Activated T-helper 2 cell treated with anti-CD3 and anti-CD28 coated beads, Interferon-gamma antibody, Interleukin-2, Interleukin-4, amounts not matched to agents 10 μg/mL and 5 μg/mL and 100 μg/mL, durations not matched to agents 14 hours and 24 hours and 36 hours (primary cell): ENCODE measurements at regions not wholly inside any gene's neighbourhood (a gene's known extent, or its start where the extent isn't known, plus 50 kb on each side); places are given as distances from the start of the nearest gene placed in this dataset.
A peak's percentile ranks its signal among the peaks of the same experiment; 100 is the strongest.
"Not testable (repeated sequence)": the region's sequence is repeated elsewhere in the genome, so short reads cannot be mapped to it uniquely, and the experiment has no call there.

Source experiments
- DNase-seq: peaks from one replicate; pipeline ENCODE4 v3.0.0; 2021; ENCODE audit warnings: low spot score
- H3K27ac Mint-ChIP-seq: one replicate; pipeline ENCODE4 v1.8.0; 2021; ENCODE audit warnings: mixed read lengths
- H3K27me3 Mint-ChIP-seq: one replicate; pipeline ENCODE4 v1.8.0; 2021; ENCODE audit warnings: low read depth, mixed read lengths
- H3K36me3 Mint-ChIP-seq: one replicate; pipeline ENCODE4 v1.8.0; 2021; ENCODE audit warnings: low read depth, mixed read lengths
- H3K4me1 Mint-ChIP-seq: one replicate; pipeline ENCODE4 v1.8.0; 2021; ENCODE audit warnings: low read depth, mixed read lengths
- H3K4me3 Mint-ChIP-seq: one replicate; pipeline ENCODE4 v1.8.0; 2021; ENCODE audit warnings: low read depth, mild to moderate bottlenecking, moderate library complexity, mixed read lengths
- H3K9me3 Mint-ChIP-seq: one replicate; pipeline ENCODE4 v1.8.0; 2021; ENCODE audit warnings: mixed read lengths
- intact Hi-C: fragments of 100-400 bp; cut with micrococcal nuclease; formaldehyde crosslinking; loops from one replicate; pipeline ENCODE4 v1.15.1; 2023

DNA sequence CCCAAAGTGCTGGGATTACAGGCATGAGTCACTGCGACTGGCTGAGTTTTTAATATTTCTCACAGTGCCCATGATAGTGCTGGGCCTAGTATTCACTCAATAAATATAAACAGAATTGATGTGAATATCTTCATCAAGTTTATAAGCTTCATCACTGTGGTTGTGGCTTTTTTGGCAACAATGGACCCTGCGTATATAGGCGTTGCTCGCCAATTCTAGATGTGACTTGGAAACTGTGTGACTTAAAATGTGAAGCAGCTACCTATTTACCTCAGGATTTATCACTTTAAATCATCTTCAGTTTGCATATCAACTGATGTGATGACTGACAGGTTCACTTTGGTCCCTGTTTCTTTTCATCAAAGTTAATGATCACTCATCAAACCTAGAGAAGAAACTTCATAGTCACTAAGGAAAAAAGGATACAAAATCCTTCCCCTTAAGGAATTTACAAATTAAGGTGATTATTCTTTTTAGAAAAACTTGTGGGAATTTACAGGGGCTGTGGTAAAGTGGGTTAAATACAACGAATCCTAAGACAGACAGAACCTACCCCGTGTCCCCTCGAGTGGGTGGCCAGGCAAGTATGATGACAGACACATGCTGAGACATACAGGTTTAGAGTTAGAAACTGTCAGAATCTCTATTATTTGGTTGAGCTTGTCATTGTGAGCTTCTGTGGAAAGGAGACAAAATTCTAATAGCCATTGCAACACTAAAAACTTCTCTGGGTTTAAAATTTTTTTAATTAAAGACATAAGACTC, 101.3 kb downstream of the AKAP11 start:
- H3K27me3 Mint-ChIP-seq = no peaks in the 10 kb centered on the region
- peak overlapping the region; percentile 27 for H3K4me3 Mint-ChIP-seq
- H3K27ac Mint-ChIP-seq = peak overlapping the region; percentile 93
- H3K36me3 Mint-ChIP-seq = peaks cover 5% of the 10 kb centered on the region
- peaks cover 5% of the 10 kb centered on the region for H3K9me3 Mint-ChIP-seq
- intact Hi-C loops = loop anchor here (1.0 to 10.0 kb wide), 7 partner anchors 19 to 1588 kb away; partner anchors contain the start of gene SLC25A15
- DNase-seq = peak; percentile 51
- peaks cover 86% of the 10 kb centered on the region for H3K4me1 Mint-ChIP-seq

DNA sequence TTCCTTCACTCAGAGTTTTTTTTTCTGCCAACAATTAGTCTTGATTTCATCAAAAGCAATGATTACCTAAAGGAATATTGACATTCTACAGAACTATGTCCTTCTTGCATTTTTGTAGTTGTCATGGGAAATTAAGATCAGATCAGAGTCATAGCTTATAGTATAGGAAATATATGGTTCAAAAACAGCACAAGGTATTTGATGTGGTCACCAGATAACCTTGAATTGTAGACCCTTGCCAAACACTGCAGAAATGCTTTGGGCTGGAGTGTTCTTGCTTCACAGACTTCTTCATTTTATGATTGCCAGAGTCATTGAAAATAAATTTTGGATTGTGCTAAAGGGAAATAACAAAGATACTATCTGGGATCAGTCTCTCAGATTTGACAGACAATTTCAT, 103.7 kb downstream of the AKAP11 start:
- H3K27ac Mint-ChIP-seq = peak overlapping the region; percentile 60
- peaks cover 87% of the 10 kb centered on the region for H3K4me1 Mint-ChIP-seq
- intact Hi-C loops = loop anchor here (10.0 kb wide), 2 partner anchors 911 to 1591 kb away; partner anchors contain the start of gene SLC25A15
- H3K36me3 Mint-ChIP-seq = peaks cover 5% of the 10 kb centered on the region
- DNase-seq = no peak
- no peaks in the 10 kb centered on the region for H3K27me3 Mint-ChIP-seq
- no peak overlapping the region for H3K4me3 Mint-ChIP-seq
- H3K9me3 Mint-ChIP-seq = peaks cover 5% of the 10 kb centered on the region

DNA sequence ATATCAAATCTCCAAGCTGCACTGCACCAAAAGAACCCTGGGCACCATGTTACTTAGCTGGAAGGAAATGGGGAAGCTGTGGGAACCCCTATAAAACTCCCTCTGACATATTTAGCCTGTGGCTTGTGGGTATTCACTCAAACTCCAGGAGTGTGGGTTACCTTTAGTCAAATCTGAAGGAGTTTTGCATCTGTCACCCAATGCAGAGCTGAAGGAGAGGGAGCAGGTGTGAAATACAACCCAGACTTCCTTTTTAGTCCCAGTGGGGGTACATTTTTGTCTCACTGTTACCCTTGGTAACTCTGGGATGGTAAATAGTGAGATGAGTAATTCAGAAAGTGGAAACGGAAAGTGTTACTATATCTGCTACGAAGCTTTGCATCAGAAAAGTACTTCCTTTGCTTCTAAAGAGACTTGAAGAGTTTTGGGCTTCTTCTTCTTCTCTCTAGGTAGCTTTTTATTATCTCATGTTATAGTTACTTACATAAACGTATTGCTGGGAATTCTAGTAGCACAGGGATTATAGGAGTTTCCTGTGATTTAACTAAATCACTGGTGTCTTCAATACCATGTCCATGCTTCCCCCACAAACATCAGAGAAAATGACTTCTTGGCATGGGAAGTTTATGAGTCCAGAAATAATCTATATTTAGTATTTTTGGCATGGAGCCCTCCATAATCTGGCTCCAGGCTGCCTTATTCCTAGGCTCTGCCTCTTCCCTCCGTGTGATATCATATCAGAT, 105.9 kb downstream of the AKAP11 start:
- H3K27ac Mint-ChIP-seq = peak overlapping the region; percentile 93
- peaks cover 90% of the 10 kb centered on the region for H3K4me1 Mint-ChIP-seq
- H3K4me3 Mint-ChIP-seq = no peak overlapping the region
- intact Hi-C loops = loop anchor here (1.0 to 10.0 kb wide), 7 partner anchors 15 to 1593 kb away; partner anchors contain the start of gene SLC25A15
- H3K27me3 Mint-ChIP-seq = no peaks in the 10 kb centered on the region
- DNase-seq = peak; percentile 63
- peaks cover 13% of the 10 kb centered on the region for H3K36me3 Mint-ChIP-seq
- H3K9me3 Mint-ChIP-seq = peaks cover 15% of the 10 kb centered on the region

DNA sequence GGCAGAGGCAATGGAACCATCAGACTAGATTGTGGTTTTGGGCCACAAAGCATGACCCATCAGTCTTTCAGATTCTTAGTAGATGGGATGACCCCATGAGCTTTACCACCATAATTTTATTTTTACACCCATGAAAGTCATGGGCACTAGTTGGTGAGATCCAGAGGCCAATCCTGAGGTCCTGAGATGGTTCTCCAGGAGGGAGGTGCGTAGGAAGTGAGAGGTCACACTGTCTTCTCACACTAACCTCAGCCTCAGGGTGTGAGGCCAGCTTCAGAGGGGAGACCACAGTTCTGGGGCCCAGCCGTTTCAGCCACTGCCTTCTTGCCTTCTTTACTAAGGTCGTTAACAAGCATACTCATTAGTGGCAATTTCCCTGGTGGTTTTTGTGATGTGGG, 106.4 kb downstream of the AKAP11 start:
- Mint-ChIP-seq H3K4me3 (no peak overlapping the region), H3K9me3 (peaks cover 19% of the 10 kb centered on the region), H3K4me1 (peaks cover 88% of the 10 kb centered on the region), H3K27ac (peak overlapping the region; percentile 93), H3K36me3 (peaks cover 18% of the 10 kb centered on the region), H3K27me3 (no peaks in the 10 kb centered on the region)
- DNase-seq = no peak
- intact Hi-C loops = loop anchor here (1.0 to 10.0 kb wide), 3 partner anchors 15 to 1594 kb away; partner anchors contain the start of gene SLC25A15

DNA sequence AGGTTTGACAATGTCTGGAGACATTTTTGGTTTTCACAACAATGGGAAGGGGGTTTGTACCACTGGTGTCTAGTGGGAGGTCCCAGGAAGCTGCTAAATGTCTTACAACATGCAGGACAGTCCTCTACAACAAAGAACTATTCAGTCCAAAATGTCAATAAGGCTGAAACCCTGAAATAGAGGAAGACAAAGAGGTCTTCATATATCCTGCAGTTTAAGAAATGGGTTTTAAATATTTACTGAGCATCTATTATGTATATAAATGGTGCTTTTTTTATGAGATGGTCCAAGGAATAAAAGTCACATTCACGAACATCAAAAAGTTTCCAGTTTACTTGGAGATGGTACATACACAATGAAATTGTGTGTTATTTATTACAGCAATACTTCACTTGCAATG, 107.3 kb downstream of the AKAP11 start:
- no peaks in the 10 kb centered on the region for H3K27me3 Mint-ChIP-seq
- no peak overlapping the region for H3K4me3 Mint-ChIP-seq
- H3K9me3 Mint-ChIP-seq = peaks cover 19% of the 10 kb centered on the region
- intact Hi-C loops = loop anchor here (10.0 kb wide), 2 partner anchors 914 to 1594 kb away; partner anchors contain the start of gene SLC25A15
- peak overlapping the region; percentile 93 for H3K27ac Mint-ChIP-seq
- DNase-seq = no peak
- H3K36me3 Mint-ChIP-seq = peaks cover 23% of the 10 kb centered on the region
- peaks cover 83% of the 10 kb centered on the region for H3K4me1 Mint-ChIP-seq

DNA sequence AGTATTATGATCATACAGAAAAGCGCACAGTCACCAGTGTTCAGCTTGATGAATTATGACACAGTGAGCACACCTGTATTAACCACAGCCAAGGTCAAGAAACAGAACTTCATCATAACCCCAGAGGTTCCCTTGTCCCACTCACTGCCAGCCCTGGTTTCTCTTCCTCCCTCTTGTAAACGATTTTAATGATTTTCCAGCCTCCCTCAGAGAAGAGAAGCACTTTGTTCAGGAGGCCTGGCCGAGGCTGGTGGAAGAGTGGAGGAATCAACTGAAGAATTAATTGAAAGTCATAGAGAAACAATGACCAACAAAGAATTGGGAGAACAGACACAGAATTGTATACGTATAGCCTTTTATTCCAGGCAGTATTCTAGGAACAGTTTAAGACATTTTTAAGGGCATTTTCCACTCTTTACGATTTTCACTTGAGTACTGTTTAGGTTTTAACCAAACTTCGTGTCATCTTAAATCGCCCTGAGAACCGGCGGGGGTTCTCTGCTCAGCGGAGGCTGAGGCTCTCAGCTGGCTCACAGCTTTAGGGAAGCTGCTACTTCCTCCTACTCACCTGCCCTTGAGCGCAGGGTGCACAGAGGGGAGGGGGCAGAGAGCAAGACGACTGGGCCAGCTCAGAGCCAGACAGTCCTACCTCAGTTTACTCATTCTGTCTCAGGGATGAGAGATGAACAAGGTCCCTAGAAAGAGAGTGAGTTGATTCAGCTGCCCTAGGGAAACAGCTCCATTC, 108.6 kb downstream of the AKAP11 start:
- Mint-ChIP-seq H3K4me1 (peaks cover 72% of the 10 kb centered on the region), H3K4me3 (no peak overlapping the region)
- no peak for DNase-seq

DNA sequence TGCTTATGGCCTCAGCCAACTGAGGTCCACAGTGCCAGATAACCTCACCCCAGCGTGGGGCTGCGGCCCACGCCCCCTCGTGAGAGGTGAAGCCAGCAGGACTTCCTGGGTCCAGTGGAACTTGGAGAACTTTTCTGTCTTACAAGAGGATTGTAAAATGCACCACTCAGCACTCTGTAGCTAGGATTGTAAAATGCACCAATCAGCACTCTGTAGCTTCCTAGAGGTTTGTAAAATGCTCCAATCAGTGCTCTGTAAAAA, 109.1 kb downstream of the AKAP11 start:
- intact Hi-C loops = no loop called here
- Mint-ChIP-seq H3K27me3 (no peaks in the 10 kb centered on the region), H3K4me1 (peaks cover 66% of the 10 kb centered on the region), H3K4me3 (no peak overlapping the region), H3K36me3 (peaks cover 24% of the 10 kb centered on the region), H3K27ac (no peak overlapping the region), H3K9me3 (peaks cover 19% of the 10 kb centered on the region)
- DNase-seq = no peak

More for the DNA sequence above, 108.6 kb downstream of the AKAP11 start:
- intact Hi-C loops = no loop called here
- H3K27ac Mint-ChIP-seq = peak overlapping the region; percentile 80
- H3K36me3 Mint-ChIP-seq = peaks cover 24% of the 10 kb centered on the region
- peaks cover 19% of the 10 kb centered on the region for H3K9me3 Mint-ChIP-seq
- no peaks in the 10 kb centered on the region for H3K27me3 Mint-ChIP-seq

DNA sequence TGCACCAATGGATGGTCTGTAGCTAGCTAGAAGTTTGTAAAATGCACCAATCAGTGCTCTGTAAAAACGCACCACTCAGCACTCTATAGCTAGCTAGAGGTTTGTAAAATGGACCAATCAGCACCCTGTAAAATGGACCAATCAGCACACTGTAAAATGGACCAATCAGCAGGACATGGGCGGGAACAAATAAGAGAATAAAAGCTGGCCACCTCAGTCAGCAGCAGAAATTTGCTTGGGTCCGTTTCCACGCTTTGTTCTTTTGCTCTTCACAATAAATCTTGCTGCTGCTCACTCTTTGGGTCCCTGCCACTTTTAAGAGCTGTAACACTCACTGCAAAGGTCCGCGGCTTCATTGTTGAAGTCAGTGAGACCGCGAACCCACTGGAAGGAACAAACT, 109.5 kb downstream of the AKAP11 start:
- Mint-ChIP-seq H3K36me3 (peaks cover 24% of the 10 kb centered on the region), H3K4me1 (peaks cover 64% of the 10 kb centered on the region), H3K9me3 (peaks cover 19% of the 10 kb centered on the region)
- H3K4me3 Mint-ChIP-seq, intact Hi-C loops, H3K27me3 Mint-ChIP-seq, DNase-seq, H3K27ac Mint-ChIP-seq: not testable (repeated sequence)

DNA sequence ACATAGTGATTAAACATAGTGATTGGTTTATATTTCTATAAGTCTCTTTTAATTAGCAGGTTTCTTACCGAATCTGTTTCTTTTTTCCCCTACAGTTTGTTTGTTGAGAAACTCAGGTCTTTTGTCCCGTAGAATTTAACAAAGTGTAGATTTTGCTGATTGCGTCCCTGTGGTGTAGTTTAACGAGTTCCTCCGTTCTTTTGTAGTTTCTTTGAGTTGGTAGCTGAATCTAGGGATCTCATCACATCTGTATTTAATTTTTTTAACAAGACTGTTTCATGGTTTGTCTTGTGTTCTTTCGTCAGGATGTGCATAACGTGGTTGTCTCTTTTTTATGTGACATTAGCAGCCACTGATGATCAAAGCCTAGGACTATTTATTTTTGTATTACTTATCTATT, 111.1 kb downstream of the AKAP11 start:
- no peak overlapping the region for H3K27ac Mint-ChIP-seq
- H3K4me3 Mint-ChIP-seq = no peak overlapping the region
- H3K4me1 Mint-ChIP-seq = peaks cover 65% of the 10 kb centered on the region
- H3K27me3 Mint-ChIP-seq = no peaks in the 10 kb centered on the region
- intact Hi-C loops = no loop called here
- DNase-seq = no peak
- peaks cover 39% of the 10 kb centered on the region for H3K36me3 Mint-ChIP-seq
- peaks cover 20% of the 10 kb centered on the region for H3K9me3 Mint-ChIP-seq

DNA sequence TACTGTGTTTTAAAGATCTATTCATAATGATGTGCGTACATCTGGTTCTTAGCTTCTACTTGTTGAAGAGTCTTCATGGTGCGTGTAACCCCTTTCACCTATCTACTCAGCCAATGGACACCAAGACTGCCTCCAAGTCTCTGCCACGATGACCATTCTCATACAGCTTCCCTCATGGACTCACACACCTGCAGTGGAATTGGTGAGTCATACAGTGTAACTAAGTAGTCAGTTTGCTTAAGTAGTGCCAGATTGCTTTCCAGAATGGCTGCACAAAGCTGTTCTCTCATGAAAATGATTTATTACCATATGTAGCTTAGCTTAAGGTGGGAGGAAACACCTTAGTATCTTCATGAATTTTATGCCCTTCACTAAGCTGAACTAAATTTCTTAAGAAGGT, 112.3 kb downstream of the AKAP11 start:
- Mint-ChIP-seq H3K27ac (peak overlapping the region; percentile 39), H3K4me1 (peaks cover 63% of the 10 kb centered on the region), H3K27me3 (no peaks in the 10 kb centered on the region), H3K36me3 (peaks cover 45% of the 10 kb centered on the region), H3K4me3 (no peak overlapping the region), H3K9me3 (peaks cover 20% of the 10 kb centered on the region)
- DNase-seq = no peak
- intact Hi-C loops = no loop called here

DNA sequence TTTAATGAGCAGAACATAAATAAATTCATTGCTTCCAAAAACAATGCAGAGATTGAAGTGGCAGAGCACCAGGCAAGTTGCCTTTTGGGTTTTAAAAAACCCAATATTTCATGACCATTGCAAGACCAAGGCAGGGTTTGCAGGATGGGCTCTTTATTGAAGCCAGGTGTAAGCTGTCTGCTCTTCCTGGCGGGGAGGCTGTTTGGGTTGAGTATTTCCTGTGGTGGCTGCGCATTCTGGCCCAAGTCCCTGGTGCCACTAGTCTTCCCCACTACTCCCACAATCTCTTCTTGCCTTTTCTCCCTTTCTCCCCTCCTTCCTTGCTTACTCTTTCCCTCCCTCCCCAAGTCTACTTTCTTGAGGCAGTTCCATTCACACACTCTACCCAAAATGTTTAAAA, 116.4 kb downstream of the AKAP11 start:
- Mint-ChIP-seq H3K36me3 (peaks cover 39% of the 10 kb centered on the region), H3K9me3 (peaks cover 12% of the 10 kb centered on the region), H3K27ac (no peak overlapping the region), H3K4me3 (no peak overlapping the region), H3K4me1 (peaks cover 59% of the 10 kb centered on the region), H3K27me3 (no peaks in the 10 kb centered on the region)
- intact Hi-C loops = no loop called here
- no peak for DNase-seq

DNA sequence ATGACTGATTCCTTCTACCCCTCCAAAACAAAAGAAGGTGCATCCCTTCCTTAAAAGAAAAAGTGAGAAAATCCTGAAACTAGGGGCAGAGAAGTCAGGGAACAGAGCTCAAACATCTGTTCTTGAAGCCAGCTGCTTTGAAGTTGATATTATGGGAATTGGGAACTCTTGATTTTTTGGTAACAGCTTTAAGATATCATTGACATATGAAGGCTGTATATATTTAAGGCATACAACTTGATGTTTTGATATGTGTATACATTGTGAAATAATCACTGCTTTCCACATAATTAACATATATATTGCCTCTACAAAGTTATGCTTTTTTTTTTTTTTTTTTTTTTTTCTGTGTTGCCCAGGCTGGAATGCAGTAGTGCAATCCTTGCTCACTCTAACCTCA, 117.1 kb downstream of the AKAP11 start:
- H3K36me3 Mint-ChIP-seq = peaks cover 37% of the 10 kb centered on the region
- H3K27me3 Mint-ChIP-seq = no peaks in the 10 kb centered on the region
- no peak for DNase-seq
- peaks cover 12% of the 10 kb centered on the region for H3K9me3 Mint-ChIP-seq
- no peak overlapping the region for H3K4me3 Mint-ChIP-seq
- intact Hi-C loops = no loop called here
- H3K27ac Mint-ChIP-seq = no peak overlapping the region
- peaks cover 64% of the 10 kb centered on the region for H3K4me1 Mint-ChIP-seq
